Stimulated activated CD4-positive, alpha-beta T cell treated with anti-CD3 and anti-CD28 coated beads, Interleukin-2, amount 100 ng/mL, for 4 hours (primary cell): ENCODE measurements at regions not wholly inside any gene's neighbourhood (a gene's known extent, or its start where the extent isn't known, plus 50 kb on each side); places are given as distances from the start of the nearest gene placed in this dataset.
"Not testable (repeated sequence)": the region's sequence is repeated elsewhere in the genome, so short reads cannot be mapped to it uniquely, and the experiment has no call there.

ENCODE experiments used
- DNase-seq: peaks from one replicate; pipeline ENCODE4 v3.0.0-alpha.2; 2020; ENCODE audit warnings: low read depth

DNA sequence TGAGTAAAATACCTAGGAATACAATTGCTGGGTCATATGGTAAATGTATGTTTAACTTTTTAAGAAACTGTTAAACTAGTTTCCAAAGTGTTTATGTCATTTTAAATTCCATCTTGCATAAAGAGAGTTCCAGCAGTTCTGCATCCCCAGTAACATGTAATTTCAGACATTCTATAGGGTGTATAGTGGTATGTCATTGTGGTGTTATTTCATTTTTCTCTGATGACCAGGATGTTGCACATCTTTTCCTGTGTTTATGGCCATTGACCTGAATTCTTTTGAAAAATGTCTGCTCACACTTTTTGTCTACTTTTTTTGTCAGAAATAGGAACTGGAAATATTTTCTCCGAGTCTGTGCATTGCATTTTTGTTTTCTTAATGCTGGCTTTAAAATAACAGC, 128.9 kb downstream of the TMEM200A start:
- no peak for DNase-seq

DNA sequence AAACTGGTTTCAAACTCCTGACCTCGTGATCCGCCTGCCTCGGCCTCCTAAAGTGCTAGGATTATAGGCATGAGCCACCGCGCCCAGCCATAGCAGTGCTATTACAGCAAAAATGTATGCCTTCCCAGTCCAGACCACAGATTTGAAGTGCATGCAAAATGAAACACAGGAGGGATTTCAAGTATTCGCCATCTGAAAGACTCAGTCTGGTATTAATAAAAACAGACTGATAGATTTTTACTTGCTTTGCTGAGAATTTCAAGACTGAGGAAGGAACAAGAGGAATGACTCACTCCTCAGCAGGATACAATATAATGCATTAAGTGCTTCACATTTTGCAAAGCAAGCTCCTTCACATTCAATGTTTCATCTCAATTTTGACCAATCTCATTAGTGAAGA, 134.9 kb downstream of the TMEM200A start:
- DNase-seq = no peak

DNA sequence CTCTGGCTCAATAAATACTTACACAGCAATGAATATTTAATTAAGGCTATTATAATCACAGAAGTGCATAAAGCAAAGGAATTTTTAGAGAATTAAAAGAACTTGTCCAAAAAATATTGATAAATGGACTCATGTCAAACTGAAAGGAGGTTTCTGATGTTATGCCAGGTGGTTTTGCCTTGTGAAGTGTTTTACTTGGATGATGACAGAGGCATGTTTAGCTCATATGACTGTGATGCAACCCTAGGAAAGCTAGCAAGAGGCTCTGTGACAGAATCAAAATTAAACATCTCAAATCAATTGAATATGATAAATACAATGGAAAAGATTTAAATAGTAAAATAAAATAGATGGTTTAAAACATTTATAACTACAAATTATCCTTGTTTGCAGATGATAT, 137.3 kb downstream of the TMEM200A start:
- no peak for DNase-seq

DNA sequence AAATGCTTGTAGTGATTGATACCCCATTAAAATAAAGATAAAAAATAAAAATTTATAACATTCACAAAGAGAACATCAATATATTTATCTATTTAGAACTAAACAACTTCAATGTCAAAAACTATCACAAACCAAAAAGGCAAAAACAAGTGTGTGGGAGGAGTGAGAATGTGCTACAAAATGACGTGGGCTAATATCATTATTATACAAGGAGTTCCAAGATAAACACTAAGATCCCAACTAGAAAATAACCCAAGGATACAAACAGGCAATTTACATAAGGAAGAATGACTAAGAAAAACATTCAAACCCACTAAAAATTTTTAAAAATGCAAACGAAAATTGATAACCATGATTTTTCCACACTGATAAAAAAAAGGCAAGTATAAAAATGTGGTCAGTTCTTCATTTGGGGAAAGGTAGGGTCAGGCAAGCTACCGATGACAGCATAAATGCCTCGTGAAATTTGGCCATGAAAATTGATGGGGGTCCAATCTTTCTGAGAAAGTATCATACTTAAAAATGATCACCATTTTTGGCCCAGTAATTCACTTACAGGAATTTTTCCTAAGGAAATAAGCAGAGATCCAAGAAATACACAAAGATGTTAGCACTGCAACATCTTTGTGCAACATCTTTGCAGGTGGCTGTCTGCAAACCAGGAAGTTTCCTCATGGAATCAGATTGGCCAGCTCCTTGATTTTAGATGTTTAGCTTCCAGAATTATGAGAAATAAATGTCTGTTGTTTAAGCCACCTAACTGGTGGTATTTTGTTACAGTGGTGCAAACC, 140.2 kb downstream of the TMEM200A start:
- DNase-seq = no peak

DNA sequence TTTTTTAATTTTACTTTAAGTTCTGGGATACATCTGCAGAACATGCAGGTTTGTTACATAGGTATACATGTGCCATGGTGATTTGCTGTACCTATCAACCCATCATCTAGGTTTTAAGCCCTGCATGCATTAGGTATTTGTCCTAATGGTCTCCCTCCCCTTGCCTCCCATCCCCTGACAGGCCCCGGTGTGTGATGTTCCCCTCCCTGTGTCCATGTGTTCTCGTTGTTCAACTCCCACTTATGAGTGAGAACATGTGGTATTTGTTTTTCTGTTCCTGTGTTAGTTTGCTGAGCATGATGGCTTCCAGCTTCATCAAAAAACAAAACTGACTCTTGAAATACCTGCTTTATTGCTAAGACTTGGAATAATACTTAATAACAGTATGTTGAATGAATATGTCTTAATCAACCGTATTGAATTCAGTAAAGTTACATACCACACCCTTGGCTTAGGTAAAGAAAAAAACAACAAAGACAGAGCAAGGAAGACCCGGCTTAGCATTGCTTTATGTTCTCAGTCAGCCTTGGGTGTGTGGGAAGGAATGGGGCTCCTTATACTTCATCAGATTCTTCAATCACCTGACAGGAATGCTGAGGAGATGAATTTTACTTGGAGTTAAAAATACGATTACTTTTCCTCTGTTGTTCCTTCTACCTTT, 141.3 kb downstream of the TMEM200A start:
- not testable (repeated sequence) for DNase-seq

DNA sequence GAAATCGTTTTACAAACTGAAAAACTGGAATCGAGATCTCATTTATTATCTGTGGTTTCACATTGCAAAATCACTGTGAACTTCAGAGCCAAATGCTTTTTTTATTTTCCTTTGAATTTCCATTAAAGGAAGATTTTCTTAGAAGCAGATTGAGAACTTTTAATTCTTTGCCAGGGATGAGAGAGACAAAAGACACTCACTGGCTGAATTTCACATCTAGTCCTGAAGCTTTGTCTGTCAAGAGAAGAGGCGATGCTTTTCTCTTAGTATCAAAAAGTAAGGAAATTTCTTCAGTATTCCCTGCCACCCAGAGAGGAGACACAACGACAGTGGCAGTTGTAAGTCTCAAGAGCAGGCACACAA, 141.8 kb downstream of the TMEM200A start:
- no peak for DNase-seq

DNA sequence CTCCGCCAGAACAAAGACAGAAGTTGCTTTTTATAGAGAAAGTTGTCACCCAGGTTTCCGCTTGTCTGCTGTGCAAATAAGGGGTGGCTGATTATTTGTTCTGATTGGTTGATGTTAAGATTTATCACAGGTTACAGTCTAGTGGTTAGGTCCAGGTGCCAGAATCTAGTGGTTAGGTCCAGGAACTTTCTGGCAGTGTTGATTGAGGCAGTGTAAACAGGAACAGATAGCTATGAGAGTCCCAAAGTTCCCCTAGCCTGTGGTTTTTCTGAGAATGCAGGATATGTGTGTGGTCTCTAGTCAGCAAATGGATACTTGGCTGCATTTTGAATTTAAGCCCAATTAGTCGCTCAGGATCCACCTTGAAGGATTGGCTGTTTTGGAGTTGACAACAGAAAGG, 148.0 kb downstream of the TMEM200A start:
- peak; percentile 13 for DNase-seq

DNA sequence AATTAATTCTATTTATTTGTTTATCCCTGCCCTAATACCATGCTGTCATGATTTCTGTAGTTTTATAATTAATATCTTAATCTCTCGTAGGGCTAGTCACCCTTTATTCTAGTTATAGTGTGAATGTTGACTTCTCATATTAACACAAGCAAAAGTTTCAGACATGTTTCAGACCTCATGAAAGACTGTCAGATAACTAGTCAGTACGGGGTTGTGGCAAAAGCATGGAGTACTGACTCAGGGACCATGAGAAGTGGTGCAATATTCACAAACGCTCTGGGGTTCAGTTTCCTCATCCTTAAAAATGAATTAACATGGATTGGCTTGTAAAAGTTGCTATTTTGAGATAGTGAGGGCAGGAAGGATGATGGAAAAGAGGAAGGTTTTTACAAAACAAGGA, 148.9 kb downstream of the TMEM200A start:
- DNase-seq = no peak

DNA sequence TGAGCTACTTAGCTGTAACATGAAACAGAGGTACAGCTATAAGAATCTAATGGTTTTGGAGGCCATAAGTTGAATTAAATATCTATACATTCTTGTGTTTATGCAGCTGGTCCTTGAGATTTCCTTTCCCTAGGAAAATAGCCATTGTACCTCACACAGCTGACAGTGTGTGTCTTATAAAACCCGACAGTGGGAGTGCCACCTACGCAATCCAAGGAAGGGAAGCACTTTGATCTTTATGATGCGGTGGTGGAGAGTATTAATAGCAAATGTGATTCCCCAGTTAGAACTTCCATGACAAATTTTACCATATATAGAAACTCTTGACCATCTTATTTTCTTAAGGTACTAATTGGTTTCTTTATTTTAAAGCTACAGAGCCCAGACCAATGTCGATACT, 149.5 kb downstream of the TMEM200A start:
- DNase-seq = no peak

DNA sequence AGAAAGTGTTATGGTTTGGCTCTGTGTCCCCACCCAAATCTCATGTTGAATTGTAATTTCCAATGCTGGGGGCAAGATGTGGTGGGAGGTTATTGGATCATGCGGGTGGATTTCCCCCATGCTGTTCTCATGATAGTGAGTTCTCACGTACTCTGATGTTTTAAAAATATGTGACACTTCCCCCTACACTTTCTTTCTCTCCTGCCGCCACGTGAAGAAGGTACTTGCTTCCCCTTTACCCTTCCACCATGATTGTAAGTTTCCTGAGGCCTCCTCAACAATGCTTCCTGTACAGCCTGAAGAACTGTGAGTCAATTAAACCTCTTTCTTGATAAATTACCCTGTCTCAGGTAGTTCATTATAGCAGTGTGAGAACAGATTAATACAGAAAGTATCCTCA, 150.8 kb downstream of the TMEM200A start:
- DNase-seq = no peak

DNA sequence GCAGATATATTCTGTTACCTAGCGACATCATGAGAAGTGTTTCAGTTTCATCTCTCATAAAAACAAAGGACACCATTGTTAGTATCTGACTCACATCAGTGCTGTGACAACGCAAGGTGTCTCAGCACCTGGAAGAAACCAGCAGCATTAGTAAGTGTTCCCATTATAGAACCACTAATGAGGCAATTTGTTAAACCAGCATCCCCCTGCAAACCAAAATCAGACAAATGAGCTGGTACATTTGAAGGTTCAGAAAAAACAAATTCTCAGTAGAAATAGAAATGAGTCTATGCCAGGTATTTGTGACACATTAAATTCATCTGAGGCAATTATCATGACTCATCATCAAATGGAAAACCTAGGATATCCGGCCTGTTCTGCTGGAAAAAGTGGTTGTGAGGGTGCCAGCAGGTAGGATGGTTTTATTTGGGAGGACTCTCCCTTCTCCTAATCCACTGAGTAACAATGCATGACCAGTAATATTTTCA, 151.7 kb downstream of the TMEM200A start:
- peak; percentile 30 for DNase-seq

DNA sequence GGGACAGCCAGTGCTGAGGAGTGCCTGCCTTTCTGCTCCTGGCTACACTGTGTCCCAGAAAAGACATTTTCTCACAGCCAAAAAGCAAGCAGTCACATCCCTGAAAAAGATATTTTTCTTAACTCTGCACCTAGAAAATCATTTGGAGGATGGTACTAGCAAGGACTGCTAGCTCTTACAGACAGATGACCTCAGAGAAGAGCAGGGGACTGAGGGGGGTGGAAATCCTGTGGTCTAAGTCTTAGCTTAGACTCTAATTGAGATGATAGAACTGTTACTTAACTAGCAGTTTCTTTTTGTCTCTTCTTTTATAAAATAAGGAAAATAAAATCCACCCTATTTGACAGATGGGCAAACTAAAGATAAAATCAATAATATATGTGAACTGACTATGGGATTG, 152.8 kb downstream of the TMEM200A start:
- DNase-seq = no peak

DNA sequence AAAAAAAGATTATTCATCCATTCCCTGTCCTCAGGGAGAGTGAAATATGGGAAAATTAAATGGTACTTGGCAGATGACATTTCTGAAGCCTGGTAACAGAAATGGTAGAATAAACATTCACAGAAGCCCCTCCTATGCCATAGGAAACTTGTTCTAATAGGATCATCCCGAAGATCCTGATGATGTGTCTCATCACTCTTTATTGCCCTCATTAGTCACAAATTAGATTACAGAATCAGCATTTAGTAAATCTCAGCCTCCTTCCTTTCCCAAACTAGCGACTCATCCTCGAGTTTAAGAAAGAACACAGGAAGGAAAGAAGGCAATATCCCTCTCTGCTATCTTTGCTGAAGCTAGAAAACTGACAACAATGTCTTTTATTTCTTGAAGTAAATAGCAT, 154.4 kb downstream of the TMEM200A start:
- no peak for DNase-seq

DNA sequence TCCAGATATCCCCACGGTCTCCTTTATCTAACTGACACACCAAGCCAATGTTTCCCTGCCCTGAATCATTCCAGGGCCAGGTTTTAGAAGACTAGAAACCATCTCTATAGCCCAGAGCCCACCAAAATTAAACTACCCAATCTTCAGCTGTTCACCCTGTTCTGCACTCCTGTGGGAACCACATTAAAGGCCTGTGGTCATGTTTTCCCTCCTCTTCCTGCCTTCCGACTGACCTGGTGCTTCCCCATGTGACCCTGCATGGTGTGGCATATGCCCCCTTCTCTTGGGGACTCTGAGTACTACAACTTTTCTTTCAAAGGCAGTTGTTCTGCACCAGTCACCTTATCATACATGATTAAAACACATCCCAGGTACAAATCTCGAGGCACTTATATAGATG, 155.0 kb downstream of the TMEM200A start:
- no peak for DNase-seq

DNA sequence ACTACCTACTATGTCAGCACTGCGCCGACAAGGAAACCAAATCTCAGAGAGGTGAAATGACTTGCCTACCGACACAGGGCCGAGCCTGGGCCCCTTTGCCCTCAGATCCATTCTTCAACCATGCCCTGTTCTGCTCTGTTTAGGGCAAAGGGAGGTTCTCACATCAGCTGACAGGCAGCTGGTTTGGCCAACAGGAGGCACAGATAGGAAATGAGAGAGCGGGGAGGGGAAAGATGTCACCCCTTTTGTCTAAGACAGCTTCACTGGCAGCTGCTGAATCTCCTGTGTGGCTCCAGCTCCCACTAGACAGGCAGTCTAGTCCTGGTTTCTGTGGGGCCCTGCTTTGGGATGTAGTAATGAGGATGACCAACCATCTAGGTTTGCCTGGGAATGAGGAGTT, 158.7 kb downstream of the TMEM200A start:
- no peak for DNase-seq

DNA sequence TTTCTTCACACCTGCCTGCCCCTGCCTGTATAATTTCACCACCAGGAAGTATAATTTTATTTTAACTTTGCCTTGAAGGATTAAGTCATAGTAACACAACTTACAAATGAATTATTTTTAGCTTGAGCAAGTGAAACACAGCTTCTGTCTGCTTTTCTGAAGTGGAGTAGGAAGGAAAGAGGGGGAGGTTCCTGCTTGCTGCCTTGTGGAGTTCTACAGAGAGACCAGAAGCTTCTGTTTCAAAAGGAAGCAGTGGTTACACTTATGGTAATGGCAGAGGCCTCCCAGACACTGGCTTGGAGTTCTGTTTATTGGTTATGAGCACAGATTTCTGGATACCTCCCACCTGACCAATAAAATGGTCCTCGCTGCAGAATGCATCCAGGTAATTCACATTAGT, 159.6 kb downstream of the TMEM200A start:
- DNase-seq = no peak

DNA sequence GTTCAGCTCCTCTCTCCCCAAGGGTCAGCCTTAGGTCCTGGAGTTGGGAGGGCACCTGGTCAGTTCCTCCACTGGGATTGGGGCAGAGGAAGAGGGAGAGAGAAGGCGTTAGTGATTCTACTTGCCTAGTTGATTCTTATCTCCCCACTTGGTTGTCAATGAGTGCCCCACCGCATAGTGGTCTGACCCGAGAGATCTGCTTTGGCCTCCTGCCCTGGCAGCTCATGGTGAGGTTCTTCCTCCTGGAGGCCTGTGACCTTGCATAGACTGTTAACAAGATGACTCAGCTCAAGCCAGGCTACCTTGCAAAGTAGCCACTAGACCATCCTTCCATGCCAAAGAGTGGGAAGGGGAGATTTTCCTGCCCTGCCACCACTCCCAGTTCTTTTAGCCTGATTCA, 160.6 kb downstream of the TMEM200A start:
- no peak for DNase-seq

DNA sequence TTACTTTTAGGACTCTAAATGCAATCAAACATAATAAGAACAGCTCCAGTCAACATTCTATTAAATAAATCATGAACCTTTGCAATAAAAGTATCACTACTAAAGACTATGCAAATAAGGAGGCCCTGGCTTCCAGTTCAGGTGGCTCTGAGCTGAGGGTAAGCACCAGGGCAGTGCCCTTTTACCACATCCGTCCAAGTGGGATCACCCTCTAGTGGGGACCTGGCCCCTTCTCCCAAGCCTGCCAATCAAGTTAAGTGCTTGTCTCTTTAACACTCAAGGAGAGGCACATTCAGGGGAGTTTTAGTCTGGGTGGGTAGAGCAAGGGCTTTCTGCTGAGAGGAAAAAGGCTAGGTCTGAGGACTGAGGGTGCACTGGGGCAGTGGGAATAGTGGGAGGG, 161.4 kb downstream of the TMEM200A start:
- DNase-seq = no peak

DNA sequence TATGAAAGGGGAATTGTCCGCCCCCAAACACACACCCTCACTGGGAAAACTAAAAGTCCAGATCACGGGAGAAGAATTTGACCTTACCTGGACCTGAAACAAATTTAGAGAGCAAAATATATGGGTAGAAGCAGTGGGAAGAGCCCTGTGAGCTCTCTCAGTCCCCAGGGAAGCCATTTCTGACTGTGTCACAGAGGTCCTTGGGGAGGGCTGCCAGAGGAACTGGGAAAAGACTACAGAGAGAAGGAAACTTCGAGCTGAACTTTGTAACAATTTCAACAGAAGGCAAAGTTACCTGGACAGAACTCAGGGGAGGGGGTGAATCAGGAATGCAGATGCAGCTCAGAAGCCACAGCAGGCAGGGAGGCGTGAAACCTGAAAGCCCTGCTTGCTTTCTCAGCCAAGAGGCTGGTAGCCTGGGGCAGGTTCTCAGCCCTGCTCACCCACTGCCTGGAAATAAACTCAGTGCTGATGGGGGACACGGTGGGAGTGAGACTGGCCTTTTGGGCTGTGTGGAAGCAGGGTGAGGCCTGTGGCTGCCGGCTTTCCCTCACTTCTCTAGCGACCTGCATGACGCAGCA, 163.8 kb downstream of the TMEM200A start:
- no peak for DNase-seq

DNA sequence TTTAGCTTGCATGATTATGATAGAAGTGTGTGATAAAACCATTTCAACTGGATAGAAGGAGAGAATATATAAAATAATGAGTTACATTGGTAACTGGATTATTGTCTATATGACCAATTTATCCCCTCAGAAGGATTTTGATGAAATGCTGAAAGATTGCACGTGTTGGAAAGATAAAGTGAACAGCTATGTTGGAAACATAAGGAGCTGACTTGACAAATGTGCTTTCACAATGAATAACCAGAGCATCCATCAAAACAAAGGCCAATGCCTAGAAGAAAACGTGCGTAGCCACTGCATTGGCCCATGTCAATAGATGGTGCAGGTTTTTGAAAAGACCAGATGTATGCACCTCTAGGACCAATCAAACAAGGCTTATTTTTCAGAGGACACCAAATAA, 168.8 kb downstream of the TMEM200A start:
- no peak for DNase-seq

DNA sequence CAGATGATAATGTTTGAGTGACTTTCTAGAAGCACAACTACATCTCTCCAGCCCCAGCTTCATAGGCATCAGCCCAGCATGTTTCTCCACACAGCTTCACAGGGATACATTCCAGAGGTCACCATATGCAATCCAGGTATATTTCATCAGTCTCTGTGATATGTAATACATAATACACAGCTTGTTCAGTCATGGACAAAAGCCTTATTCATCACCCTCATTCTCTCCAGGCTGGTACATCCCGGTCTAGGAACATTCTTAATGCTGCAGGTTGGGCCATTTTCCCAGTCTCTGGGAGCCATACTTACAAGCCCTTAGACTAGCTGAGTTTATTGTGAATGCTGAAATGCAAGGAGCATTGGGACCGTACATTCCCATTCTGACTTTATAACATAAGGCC, 169.4 kb downstream of the TMEM200A start:
- no peak for DNase-seq

DNA sequence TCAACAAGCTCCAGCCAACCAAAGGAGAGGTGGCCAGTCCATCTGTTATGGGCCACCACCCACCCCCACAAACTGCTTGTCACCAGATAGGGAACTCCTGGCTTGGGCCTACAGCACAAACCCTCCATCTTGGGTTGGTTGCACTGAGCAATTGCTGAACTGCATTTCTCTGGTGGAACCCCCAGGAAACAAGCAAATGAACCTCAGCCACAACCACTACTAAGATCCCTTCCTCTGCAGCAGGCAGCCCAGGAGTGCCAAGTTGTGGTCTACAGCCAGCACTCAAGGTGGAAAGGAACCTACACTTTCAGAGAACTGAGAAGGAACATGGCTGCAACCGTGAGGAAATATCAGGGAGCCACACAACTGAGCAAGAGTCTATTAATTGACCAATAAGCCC, 171.6 kb downstream of the TMEM200A start:
- no peak for DNase-seq

DNA sequence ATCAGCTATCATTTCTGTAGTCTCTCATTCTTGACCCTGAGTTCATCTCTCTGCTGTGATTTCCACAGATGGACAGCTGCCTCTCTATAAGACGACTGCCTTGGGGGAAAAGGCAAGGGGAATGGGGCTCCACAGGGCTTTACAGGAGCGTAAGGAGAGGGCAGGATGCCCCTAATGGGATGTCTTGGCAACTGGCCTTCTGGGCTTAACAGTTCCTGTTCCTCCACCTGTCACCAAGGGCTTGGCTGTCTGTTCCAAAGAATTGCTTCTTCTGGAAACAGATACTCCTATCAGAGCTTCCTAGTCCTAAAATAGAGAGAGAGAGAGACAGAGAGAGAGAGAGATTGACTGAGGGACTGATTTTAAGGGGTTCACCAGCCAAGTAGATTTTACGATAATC, 181.9 kb downstream of the TMEM200A start:
- no peak for DNase-seq
